Fibroblast of skin of back (primary cell): ENCODE measurements at regions not wholly inside any gene's neighbourhood (a gene's known extent, or its start where the extent isn't known, plus 50 kb on each side); places are given as distances from the start of the nearest gene placed in this dataset.

Experiments
- DNase-seq: peaks from one replicate; pipeline ENCODE4 v3.0.0-alpha.2; 2013

- DNase-seq: peak; percentile 71
Observed at GRCh38 chr2:9757501-9758264, 85.6 kb upstream of the TAF1B start.

DNA sequence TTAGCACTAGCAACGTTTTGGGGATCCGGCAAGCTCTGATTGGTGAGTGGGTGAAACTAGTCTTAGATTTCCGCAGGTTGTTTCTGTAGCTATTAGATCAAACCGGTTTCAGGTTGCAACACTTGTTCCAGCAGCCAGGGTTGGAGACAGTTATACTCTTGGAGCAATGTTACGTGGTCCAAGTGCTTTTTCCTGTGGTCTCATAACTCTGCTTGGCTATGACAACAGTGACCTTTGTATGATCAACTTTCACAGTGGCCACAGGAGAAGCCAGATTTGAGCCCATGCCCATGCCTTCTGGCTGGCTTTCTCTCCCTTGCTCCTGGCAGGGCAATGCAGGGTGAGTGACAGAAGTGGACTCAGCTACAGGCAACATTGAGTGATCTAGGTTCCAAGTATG lies 84.5 kb upstream of the TAF1B start:
- no peak for DNase-seq

- no peak for DNase-seq
Observed at GRCh38 chr2:9760069-9760901, 83.0 kb upstream of the TAF1B start.

GRCh38 chr2:9760902-9761228 lies 82.4 kb upstream of the TAF1B start:
- DNase-seq: no peak

DNA sequence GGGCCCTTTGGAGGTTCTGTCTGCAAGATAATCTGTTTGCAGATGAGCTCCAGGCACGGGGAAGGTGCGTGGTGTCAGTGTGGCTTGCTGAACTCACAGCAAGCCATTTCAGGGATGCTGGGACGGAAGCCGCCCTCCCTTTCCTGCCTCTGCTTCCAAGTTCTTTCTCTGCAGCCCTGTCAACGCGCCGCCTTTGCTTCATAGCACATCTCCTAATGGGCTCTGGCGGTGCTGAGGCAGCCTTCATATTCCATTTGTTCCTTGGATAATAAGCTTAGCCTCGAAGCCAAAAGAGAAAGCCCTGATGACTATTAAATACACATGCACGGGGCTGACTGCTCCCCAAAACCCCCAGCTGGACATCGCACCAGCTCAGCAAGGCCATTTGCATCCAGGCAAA lies 81.7 kb upstream of the TAF1B start:
- no peak for DNase-seq

- no peak for DNase-seq
Observed at GRCh38 chr2:9762164-9762563, 81.1 kb upstream of the TAF1B start.

- no peak for DNase-seq
Observed at GRCh38 chr2:9762941-9763340, 80.3 kb upstream of the TAF1B start.

DNA sequence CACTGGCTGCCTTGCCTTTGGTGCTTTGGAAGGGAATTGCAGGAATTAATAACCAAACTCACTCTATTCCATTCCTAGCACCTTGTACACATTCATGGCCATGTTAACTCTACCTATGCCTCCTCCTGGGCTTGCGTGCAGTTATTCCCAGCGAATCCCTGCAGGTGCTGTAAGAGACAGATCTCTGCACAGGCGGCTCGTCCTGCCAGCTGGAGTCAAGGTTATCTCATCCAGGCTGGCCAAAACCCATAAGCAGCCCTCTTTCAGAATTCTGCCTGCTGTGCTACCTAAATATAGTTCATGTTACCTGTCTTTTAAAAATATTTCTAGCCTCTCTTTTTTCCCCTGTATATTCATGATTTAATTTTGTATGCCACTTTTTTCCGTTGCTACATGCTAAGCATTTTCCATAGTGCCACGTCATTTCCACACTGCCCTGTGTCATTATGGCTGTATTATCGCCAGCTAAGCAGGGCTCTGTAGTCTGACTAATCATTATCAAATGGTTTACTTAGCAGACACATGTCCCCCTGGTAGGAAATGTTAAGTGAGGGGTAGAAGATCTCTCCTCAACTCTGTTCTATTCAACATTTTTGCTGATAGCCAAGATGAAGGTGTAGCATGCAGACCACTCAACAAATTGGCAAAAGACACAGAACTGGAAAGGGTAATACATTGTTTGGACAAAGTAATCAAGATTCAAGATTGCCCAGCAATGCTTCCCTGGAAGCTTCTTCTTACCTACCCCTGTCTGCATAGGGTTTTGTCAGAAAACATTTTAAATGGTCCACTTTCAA lies 79.7 kb upstream of the TAF1B start:
- peak; percentile 58 for DNase-seq

DNA sequence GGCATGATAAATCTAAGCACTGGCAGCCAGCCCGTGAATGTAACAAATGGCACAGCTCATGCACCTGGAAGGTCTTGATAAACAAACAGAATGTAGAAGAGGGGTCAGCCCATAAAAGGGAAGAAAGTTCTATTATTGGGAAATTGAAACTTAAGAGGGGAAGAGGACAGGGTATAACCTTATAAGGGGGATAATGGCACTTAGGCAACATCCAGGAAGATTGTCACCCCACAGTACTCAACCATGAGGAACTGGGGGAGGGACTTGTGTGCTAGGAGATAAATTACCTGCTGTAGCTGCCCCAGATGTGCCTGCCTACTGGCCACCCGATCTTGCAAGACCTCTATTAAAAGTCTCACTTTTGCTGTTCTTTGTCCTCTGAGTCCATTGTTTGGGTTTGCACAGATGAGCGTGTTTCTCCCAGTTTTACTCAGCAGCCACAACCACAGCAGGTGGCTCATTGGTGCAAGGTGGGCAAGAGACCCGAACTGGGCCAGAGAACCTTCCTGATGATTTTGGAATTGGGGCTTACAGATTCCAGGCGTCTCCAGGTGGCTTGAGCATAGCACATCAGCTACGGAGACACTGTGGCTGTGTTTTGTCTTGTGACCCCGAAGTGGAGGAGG lies 79.0 kb upstream of the TAF1B start:
- DNase-seq: no peak

- DNase-seq: no peak
Observed at GRCh38 chr2:9765611-9766531, 77.4 kb upstream of the TAF1B start.

DNA sequence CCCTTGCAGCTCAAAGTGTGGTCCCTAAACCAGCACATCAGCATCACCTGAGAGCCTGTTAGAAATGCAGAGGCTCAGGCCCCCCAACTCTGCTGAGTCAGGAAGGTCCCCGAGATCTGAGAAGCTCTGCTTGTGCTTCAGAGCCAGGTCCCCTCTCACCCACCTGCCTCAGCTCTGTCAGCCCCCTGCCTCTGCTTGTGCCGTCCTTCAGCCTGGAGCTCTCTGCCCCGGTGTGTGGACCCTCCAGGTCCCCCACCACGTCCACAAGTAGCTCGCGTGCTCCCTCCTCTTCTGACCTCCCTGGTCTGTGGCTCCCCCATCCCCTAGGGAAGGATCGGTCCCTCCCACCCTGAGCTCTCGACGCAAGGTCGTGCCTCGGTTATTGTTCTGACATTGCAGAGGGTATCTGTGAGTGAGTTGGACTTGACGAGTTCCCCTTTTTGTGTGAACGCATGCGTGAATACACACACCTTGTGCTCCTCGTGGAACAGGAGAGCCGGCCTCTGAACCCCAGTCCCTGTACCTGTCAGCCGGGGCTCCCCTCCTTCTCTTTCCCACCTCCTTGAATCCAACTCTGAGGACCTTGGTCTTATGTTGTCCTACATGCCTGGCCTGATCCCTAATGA lies 75.5 kb upstream of the TAF1B start:
- DNase-seq: no peak

- DNase-seq: peak; percentile 19
Observed at GRCh38 chr2:9768388-9768787, 74.9 kb upstream of the TAF1B start.

DNA sequence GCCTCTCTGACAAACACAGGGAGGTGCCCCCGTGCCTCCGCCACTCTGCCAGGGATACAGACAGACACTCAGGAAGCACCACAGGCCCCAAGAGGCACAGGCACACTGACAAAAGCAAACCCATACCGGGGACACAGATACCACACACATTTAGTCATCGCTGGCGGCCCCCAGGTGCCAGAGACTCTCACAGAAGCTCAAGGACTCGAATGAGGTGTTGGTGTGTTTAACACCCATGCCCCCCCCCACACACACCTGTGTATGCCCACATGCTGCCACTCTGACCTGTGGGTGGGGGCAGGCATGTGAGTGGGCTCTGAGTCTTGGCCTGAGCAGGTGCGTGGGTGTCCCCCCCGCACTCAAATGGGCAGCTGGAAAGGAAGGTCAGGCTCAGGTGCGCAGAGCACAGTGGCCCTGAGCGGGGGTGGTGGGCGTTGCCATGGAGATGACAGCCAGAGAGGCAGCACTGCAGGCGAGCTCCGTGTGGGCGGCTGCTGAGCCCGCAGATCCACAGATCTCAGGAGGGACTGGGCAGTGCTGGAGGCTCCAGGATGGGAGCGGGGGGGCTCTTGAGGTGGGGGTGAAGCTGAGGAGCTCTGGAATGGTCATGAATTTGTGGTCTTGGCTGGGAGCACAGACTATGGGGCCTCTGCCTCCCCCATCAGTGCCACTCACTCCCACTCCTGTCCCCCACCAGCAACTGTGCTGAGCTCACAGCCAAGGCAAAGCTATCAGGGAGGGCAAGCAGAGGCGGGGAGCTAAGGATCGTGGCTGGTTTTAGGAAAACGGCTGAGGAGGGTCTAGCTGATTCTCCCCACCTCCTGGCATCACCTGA lies 73.9 kb upstream of the TAF1B start:
- no peak for DNase-seq

DNA sequence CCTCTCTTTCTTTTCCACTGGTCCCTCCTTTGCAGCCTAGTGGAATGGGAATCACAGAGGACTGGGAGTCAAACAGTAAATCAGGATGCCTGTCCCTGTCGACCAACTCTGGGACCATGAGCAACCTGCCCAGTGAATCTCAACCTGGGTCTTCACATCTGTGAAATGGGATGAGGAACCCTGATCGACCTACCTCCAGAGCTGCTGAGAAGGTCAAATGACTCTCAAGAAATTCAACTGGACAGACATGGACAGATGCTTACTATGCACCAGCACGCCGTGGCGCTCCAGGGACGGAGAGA lies 73.3 kb upstream of the TAF1B start:
- DNase-seq: no peak

- peak; percentile 78 for DNase-seq
Observed at GRCh38 chr2:9770308-9771100, 72.8 kb upstream of the TAF1B start.

DNA sequence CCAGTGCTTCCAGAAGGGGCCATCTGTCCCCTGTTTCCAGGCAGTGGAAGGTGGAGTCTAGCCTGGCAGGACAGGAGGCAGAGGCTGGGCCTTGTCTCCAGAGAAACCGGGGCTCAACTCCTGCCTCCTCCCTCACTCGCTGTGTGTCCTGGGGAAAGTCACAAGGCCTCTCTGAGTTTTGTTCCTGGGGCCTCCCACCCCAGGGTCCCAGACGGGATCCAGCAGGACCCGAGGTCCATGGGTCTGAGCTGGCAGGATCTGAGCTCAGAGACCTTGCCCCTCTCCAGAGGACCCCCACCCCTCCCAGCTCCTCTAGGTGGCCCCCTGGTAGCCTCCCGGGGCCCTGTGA lies 72.2 kb upstream of the TAF1B start:
- DNase-seq: no peak

GRCh38 chr2:9771481-9772017 lies 71.7 kb upstream of the TAF1B start:
- DNase-seq: peak; percentile 92

- no peak for DNase-seq
Observed at GRCh38 chr2:9772035-9772998, 71.0 kb upstream of the TAF1B start.
